Neural cell (in vitro differentiated cells): ENCODE measurements at regions not wholly inside any gene's neighbourhood (a gene's known extent, or its start where the extent isn't known, plus 50 kb on each side); places are given as distances from the start of the nearest gene placed in this dataset.

Experiments used
- H2AFZ ChIP-seq: fragments of 200-600, 300-800 bp; sonication (generic), shearing (Covaris generic); 2 replicates; pipeline ENCODE4 v1.6.0; 2014; ENCODE audit warnings: low read depth, mild to moderate bottlenecking, antibody characterized with exemption, low read length, moderate library complexity
- H3F3A ChIP-seq: fragments of 200-600 bp; shearing (Covaris generic); 2 replicates; pipeline ENCODE4 v1.6.1; 2016; ENCODE audit warnings: mild to moderate bottlenecking, moderate library complexity, mixed read lengths, antibody characterized with exemption, low read length; ENCODE audit not compliant: insufficient read depth, poor library complexity, severe bottlenecking
- H3K27ac ChIP-seq: fragments of 200-600, 300-800 bp; sonication (generic), shearing (Covaris generic); 2 replicates; pipeline ENCODE4 v1.5.1; 2014; ENCODE audit warnings: mild to moderate bottlenecking, low read length, moderate library complexity
- H3K27me3 ChIP-seq: fragments of 300-800, 200-600 bp; sonication (generic), shearing (Covaris generic); 2 replicates; pipeline ENCODE4 v1.6.0; 2014; ENCODE audit warnings: mild to moderate bottlenecking, low read depth, low read length, moderate library complexity; ENCODE audit not compliant: insufficient read depth
- H3K36me3 ChIP-seq: fragments of 300-800, 200-600 bp; sonication (generic), shearing (Covaris generic); 2 replicates; pipeline ENCODE4 v1.5.1; 2014; ENCODE audit warnings: mild to moderate bottlenecking, antibody characterized with exemption, low read length, moderate library complexity; ENCODE audit not compliant: insufficient read depth
- H3K4me2 ChIP-seq: fragments of 300-800, 200-600 bp; sonication (generic), shearing (Covaris generic); 2 replicates; pipeline ENCODE4 v1.6.0; 2014; ENCODE audit warnings: mild to moderate bottlenecking, low read length
- H3K4me3 ChIP-seq: fragments of 300-800, 200-600 bp; sonication (generic), shearing (Covaris generic); 2 replicates; pipeline ENCODE4 v1.5.1; 2014; ENCODE audit warnings: mild to moderate bottlenecking, low read length, moderate library complexity
- H3K79me2 ChIP-seq: fragments of 200-600 bp; shearing (Covaris generic); replicated peaks from 2 replicates; pipeline ENCODE4 v1.6.0; 2014; ENCODE audit warnings: mild to moderate bottlenecking, low read length, moderate library complexity; ENCODE audit not compliant: insufficient read depth
- H3K9ac ChIP-seq: fragments of 300-800, 200-600 bp; sonication (generic), shearing (Covaris generic); 2 replicates; pipeline ENCODE4 v1.6.1; 2016; ENCODE audit warnings: mild to moderate bottlenecking, low read length, mixed read lengths
- H3K9me2 ChIP-seq: fragments of 200-600 bp; shearing (Covaris generic); 2 replicates; pipeline ENCODE4 v1.6.1; 2016; ENCODE audit warnings: mild to moderate bottlenecking, low read length, mixed read lengths; ENCODE audit not compliant: insufficient read depth
- H3K9me3 ChIP-seq: fragments of 200-600, 300-800 bp; sonication (generic), shearing (Covaris generic); 2 replicates; pipeline ENCODE4 v1.6.1; 2016; ENCODE audit warnings: mild to moderate bottlenecking, mixed run types, low read length, moderate library complexity, mixed read lengths
- H4K20me1 ChIP-seq: fragments of 200-600 bp; shearing (Covaris generic); 2 replicates; pipeline ENCODE4 v1.6.1; 2016; ENCODE audit warnings: mild to moderate bottlenecking, mixed run types; ENCODE audit not compliant: insufficient read depth
- CTCF ChIP-seq: fragments of 450-650 bp; IDR thresholded peaks from 2 replicates; pipeline ENCODE4 v1.5.1; 2014; ENCODE audit warnings: antibody characterized with exemption, mild to moderate bottlenecking, moderate library complexity; ENCODE audit not compliant: poor library complexity, severe bottlenecking
- EP300 ChIP-seq: fragments of 450-650 bp; conservative IDR thresholded peaks from 2 replicates; pipeline ENCODE4 v1.6.1; 2014; ENCODE audit warnings: antibody characterized with exemption, mild to moderate bottlenecking, moderate library complexity; ENCODE audit not compliant: poor library complexity, severe bottlenecking
- EZH2 ChIP-seq: fragments of 200-600, 300-800 bp; shearing (Covaris generic), sonication (generic); IDR thresholded peaks from 2 replicates; pipeline ENCODE4 v1.6.1; 2014; ENCODE audit warnings: antibody characterized with exemption, low read length, borderline replicate concordance, mild to moderate bottlenecking; ENCODE audit not compliant: insufficient read depth, poor library complexity, severe bottlenecking
- MXI1 ChIP-seq: fragments of 450-650 bp; conservative IDR thresholded peaks from 2 replicates; pipeline ENCODE4 v1.6.1; 2014; ENCODE audit warnings: antibody characterized with exemption, mild to moderate bottlenecking; ENCODE audit not compliant: poor library complexity, severe bottlenecking
- POLR2AphosphoS5 ChIP-seq: IDR thresholded peaks from 2 replicates; pipeline ENCODE4 v1.6.1; 2012
- RAD21 ChIP-seq: fragments of 450-650 bp; conservative IDR thresholded peaks from 2 replicates; pipeline ENCODE4 v1.6.1; 2014; ENCODE audit warnings: antibody characterized with exemption, mild to moderate bottlenecking, moderate library complexity
- REST ChIP-seq: IDR thresholded peaks from 2 replicates; pipeline ENCODE4 v1.6.1; 2012; ENCODE audit warnings: borderline replicate concordance
- SMC3 ChIP-seq: fragments of 450-650 bp; conservative IDR thresholded peaks from 2 replicates; pipeline ENCODE4 v1.6.1; 2014; ENCODE audit warnings: antibody characterized with exemption, mild to moderate bottlenecking, moderate library complexity; ENCODE audit not compliant: poor library complexity
- TAF1 ChIP-seq: IDR thresholded peaks from 2 replicates; pipeline ENCODE4 v1.6.1; 2012; ENCODE audit warnings: low read depth

- no peak overlapping the region for H3K9ac ChIP-seq
- H3K27ac ChIP-seq, result no peak overlapping the region
- no peak overlapping the region for H3K4me3 ChIP-seq
- TF ChIP-seq POLR2AphosphoS5, result no peak
- TF ChIP-seq EZH2, result no peak
- no peak for TF ChIP-seq REST
- no peak for TF ChIP-seq EP300
- no peak for TF ChIP-seq RAD21
- no peak for TF ChIP-seq TAF1
- no peak for TF ChIP-seq CTCF
- no peak for TF ChIP-seq SMC3
- no peak for TF ChIP-seq MXI1
- H4K20me1 ChIP-seq, result no peaks in the 10 kb centered on the region
- peaks cover 8% of the 10 kb centered on the region for H3K9me3 ChIP-seq
- H3K9me2 ChIP-seq, result no peaks in the 10 kb centered on the region
- H3K79me2 ChIP-seq, result no peaks in the 10 kb centered on the region
- no peak overlapping the region for H2AFZ ChIP-seq
- no peaks in the 10 kb centered on the region for H3K27me3 ChIP-seq
- H3K4me2 ChIP-seq, result no peak overlapping the region
- no peaks in the 10 kb centered on the region for H3F3A ChIP-seq
- no peaks in the 10 kb centered on the region for H3K36me3 ChIP-seq
Observed at GRCh38 chr22:48748113-48748859, 1079.4 kb downstream of the BRD1 start.

- H3F3A ChIP-seq, result no peaks in the 10 kb centered on the region
- H3K9me2 ChIP-seq, result no peaks in the 10 kb centered on the region
- TF ChIP-seq TAF1, result no peak
- TF ChIP-seq EP300, result no peak
- TF ChIP-seq MXI1, result no peak
- H3K27me3 ChIP-seq, result no peaks in the 10 kb centered on the region
- H3K9me3 ChIP-seq, result peaks cover 9% of the 10 kb centered on the region
- H3K27ac ChIP-seq, result no peak overlapping the region
- H3K36me3 ChIP-seq, result no peaks in the 10 kb centered on the region
- no peak overlapping the region for H3K9ac ChIP-seq
- no peak overlapping the region for H2AFZ ChIP-seq
- H3K4me3 ChIP-seq, result no peak overlapping the region
- H3K4me2 ChIP-seq, result no peak overlapping the region
- H4K20me1 ChIP-seq, result no peaks in the 10 kb centered on the region
- H3K79me2 ChIP-seq, result no peaks in the 10 kb centered on the region
Observed at GRCh38 chr22:48746789-48747425, 1080.8 kb downstream of the BRD1 start.
